GM23338 (cell line): ENCODE measurements at regions not wholly inside any gene's neighbourhood (a gene's known extent, or its start where the extent isn't known, plus 50 kb on each side); places are given as distances from the start of the nearest gene placed in this dataset.
"Not testable (repeated sequence)": the region's sequence is repeated elsewhere in the genome, so short reads cannot be mapped to it uniquely, and the experiment has no call there.

ENCODE experiments used
- CREB1 ChIP-seq: fragments of 250-450 bp; sonication (Bioruptor Pico); IDR thresholded peaks from 2 replicates; pipeline ENCODE4 v1.5.0; 2020; ENCODE audit warnings: low read depth, mild to moderate bottlenecking, moderate library complexity
- EZH2 ChIP-seq: fragments of 200-600 bp; sonication (generic); IDR thresholded peaks from one replicate; pipeline ENCODE4 v1.8.0; 2017; ENCODE audit warnings: antibody characterized with exemption, mild to moderate bottlenecking, low read depth; ENCODE audit not compliant: unreplicated experiment
- EZH2phosphoT487 ChIP-seq: fragments of 200-600 bp; sonication (generic); IDR thresholded peaks from one replicate; pipeline ENCODE4 v1.8.1; 2018; ENCODE audit warnings: antibody characterized with exemption; ENCODE audit not compliant: unreplicated experiment
- JUNB ChIP-seq: IDR thresholded peaks from one replicate; pipeline ENCODE4 v1.6.1; 2016; ENCODE audit warnings: antibody characterized with exemption; ENCODE audit not compliant: unreplicated experiment
- NANOG ChIP-seq: IDR thresholded peaks from 2 replicates; pipeline ENCODE4 v1.6.1; 2016; ENCODE audit warnings: antibody characterized with exemption, borderline replicate concordance
- POLR2AphosphoS5 ChIP-seq: IDR thresholded peaks from 2 replicates; pipeline ENCODE4 v1.6.1; 2016; ENCODE audit warnings: antibody characterized with exemption, low read depth
- STAT1 ChIP-seq: IDR thresholded peaks from one replicate; pipeline ENCODE4 v1.6.1; 2016; ENCODE audit warnings: antibody characterized with exemption; ENCODE audit not compliant: unreplicated experiment
- ZNF331 ChIP-seq: fragments of 250-450 bp; sonication (Bioruptor Pico); IDR thresholded peaks from 2 replicates; pipeline ENCODE4 v1.5.0; 2020; ENCODE audit warnings: low read depth, mild to moderate bottlenecking, moderate library complexity
- TF ChIP-seq, protein P1 (sequence below), 2 experiments: fragments of 200-600 bp in 1 of 2; sonication (generic) in 1 of 2; conservative IDR thresholded peaks; 2 replicates each; pipeline versions ENCODE4 v1.5.1 to v1.6.1; 2016 to 2017; ENCODE audit warnings: antibody characterized with exemption in 2 of 2, low read depth in 2 of 2, mild to moderate bottlenecking in 2 of 2, moderate library complexity in 1 of 2
- TF ChIP-seq, protein P2 (sequence below): fragments of 250-450 bp; sonication (Bioruptor Pico); IDR thresholded peaks from 2 replicates; pipeline ENCODE4 v1.5.0; 2020; ENCODE audit warnings: mild to moderate bottlenecking, moderate library complexity
- TF ChIP-seq, protein P3 (sequence below): IDR thresholded peaks from 2 replicates; pipeline ENCODE4 v1.6.1; 2016; ENCODE audit warnings: antibody characterized with exemption
- TF ChIP-seq, protein P4 (sequence below): IDR thresholded peaks from one replicate; pipeline ENCODE4 v1.6.1; 2018; ENCODE audit warnings: antibody characterized with exemption; ENCODE audit not compliant: unreplicated experiment

DNA sequence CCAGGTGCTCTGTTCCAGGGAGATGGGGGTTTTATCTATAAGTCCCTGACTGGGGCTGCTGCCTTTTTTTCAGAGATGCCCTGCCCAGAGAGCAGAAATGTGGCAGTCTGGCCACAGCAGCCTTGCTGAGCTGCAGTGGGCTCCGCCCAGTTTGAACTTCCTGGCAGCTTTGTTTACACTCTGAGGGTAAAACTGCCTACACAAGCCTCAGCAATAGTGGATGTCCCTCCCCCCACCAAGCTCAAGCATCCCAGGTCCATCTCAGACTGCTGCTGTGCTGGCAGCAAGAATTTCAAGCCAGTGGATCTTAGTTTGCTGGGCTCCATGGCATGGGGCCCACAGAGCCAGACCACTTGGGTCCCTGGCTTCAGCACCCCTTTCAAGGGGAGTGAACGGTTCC lies 84.8 kb upstream of the UNC13C start:
- TF ChIP-seq NANOG; EZH2; EZH2phosphoT487; POLR2AphosphoS5; ZNF331 (CRISPR knock-in tag); JUNB; CREB1 (CRISPR knock-in tag); STAT1: not testable (repeated sequence)
- TF ChIP-seq, protein P1, sequence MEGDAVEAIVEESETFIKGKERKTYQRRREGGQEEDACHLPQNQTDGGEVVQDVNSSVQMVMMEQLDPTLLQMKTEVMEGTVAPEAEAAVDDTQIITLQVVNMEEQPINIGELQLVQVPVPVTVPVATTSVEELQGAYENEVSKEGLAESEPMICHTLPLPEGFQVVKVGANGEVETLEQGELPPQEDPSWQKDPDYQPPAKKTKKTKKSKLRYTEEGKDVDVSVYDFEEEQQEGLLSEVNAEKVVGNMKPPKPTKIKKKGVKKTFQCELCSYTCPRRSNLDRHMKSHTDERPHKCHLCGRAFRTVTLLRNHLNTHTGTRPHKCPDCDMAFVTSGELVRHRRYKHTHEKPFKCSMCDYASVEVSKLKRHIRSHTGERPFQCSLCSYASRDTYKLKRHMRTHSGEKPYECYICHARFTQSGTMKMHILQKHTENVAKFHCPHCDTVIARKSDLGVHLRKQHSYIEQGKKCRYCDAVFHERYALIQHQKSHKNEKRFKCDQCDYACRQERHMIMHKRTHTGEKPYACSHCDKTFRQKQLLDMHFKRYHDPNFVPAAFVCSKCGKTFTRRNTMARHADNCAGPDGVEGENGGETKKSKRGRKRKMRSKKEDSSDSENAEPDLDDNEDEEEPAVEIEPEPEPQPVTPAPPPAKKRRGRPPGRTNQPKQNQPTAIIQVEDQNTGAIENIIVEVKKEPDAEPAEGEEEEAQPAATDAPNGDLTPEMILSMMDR (conservative IDR thresholded peaks at IDR 0.05; ENCODE audit: low read depth in 2 of 2) = not testable (repeated sequence)
- TF ChIP-seq, protein P2, sequence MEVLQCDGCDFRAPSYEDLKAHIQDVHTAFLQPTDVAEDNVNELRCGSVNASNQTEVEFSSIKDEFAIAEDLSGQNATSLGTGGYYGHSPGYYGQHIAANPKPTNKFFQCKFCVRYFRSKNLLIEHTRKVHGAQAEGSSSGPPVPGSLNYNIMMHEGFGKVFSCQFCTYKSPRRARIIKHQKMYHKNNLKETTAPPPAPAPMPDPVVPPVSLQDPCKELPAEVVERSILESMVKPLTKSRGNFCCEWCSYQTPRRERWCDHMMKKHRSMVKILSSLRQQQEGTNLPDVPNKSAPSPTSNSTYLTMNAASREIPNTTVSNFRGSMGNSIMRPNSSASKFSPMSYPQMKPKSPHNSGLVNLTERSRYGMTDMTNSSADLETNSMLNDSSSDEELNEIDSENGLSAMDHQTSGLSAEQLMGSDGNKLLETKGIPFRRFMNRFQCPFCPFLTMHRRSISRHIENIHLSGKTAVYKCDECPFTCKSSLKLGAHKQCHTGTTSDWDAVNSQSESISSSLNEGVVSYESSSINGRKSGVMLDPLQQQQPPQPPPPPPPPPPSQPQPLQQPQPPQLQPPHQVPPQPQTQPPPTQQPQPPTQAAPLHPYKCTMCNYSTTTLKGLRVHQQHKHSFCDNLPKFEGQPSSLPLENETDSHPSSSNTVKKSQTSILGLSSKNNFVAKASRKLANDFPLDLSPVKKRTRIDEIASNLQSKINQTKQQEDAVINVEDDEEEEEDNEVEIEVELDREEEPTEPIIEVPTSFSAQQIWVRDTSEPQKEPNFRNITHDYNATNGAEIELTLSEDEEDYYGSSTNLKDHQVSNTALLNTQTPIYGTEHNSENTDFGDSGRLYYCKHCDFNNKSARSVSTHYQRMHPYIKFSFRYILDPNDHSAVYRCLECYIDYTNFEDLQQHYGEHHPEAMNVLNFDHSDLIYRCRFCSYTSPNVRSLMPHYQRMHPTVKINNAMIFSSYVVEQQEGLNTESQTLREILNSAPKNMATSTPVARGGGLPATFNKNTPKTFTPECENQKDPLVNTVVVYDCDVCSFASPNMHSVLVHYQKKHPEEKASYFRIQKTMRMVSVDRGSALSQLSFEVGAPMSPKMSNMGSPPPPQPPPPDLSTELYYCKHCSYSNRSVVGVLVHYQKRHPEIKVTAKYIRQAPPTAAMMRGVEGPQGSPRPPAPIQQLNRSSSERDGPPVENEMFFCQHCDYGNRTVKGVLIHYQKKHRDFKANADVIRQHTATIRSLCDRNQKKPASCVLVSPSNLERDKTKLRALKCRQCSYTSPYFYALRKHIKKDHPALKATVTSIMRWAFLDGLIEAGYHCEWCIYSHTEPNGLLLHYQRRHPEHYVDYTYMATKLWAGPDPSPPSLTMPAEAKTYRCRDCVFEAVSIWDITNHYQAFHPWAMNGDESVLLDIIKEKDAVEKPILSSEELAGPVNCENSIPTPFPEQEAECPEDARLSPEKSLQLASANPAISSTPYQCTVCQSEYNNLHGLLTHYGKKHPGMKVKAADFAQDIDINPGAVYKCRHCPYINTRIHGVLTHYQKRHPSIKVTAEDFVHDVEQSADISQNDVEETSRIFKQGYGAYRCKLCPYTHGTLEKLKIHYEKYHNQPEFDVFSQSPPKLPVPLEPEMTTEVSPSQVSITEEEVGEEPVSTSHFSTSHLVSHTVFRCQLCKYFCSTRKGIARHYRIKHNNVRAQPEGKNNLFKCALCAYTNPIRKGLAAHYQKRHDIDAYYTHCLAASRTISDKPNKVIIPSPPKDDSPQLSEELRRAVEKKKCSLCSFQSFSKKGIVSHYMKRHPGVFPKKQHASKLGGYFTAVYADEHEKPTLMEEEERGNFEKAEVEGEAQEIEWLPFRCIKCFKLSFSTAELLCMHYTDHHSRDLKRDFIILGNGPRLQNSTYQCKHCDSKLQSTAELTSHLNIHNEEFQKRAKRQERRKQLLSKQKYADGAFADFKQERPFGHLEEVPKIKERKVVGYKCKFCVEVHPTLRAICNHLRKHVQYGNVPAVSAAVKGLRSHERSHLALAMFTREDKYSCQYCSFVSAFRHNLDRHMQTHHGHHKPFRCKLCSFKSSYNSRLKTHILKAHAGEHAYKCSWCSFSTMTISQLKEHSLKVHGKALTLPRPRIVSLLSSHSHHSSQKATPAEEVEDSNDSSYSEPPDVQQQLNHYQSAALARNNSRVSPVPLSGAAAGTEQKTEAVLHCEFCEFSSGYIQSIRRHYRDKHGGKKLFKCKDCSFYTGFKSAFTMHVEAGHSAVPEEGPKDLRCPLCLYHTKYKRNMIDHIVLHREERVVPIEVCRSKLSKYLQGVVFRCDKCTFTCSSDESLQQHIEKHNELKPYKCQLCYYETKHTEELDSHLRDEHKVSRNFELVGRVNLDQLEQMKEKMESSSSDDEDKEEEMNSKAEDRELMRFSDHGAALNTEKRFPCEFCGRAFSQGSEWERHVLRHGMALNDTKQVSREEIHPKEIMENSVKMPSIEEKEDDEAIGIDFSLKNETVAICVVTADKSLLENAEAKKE (CRISPR knock-in tag) = not testable (repeated sequence)
- TF ChIP-seq, protein P3, sequence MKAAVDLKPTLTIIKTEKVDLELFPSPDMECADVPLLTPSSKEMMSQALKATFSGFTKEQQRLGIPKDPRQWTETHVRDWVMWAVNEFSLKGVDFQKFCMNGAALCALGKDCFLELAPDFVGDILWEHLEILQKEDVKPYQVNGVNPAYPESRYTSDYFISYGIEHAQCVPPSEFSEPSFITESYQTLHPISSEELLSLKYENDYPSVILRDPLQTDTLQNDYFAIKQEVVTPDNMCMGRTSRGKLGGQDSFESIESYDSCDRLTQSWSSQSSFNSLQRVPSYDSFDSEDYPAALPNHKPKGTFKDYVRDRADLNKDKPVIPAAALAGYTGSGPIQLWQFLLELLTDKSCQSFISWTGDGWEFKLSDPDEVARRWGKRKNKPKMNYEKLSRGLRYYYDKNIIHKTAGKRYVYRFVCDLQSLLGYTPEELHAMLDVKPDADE = not testable (repeated sequence)
- TF ChIP-seq, protein P4, sequence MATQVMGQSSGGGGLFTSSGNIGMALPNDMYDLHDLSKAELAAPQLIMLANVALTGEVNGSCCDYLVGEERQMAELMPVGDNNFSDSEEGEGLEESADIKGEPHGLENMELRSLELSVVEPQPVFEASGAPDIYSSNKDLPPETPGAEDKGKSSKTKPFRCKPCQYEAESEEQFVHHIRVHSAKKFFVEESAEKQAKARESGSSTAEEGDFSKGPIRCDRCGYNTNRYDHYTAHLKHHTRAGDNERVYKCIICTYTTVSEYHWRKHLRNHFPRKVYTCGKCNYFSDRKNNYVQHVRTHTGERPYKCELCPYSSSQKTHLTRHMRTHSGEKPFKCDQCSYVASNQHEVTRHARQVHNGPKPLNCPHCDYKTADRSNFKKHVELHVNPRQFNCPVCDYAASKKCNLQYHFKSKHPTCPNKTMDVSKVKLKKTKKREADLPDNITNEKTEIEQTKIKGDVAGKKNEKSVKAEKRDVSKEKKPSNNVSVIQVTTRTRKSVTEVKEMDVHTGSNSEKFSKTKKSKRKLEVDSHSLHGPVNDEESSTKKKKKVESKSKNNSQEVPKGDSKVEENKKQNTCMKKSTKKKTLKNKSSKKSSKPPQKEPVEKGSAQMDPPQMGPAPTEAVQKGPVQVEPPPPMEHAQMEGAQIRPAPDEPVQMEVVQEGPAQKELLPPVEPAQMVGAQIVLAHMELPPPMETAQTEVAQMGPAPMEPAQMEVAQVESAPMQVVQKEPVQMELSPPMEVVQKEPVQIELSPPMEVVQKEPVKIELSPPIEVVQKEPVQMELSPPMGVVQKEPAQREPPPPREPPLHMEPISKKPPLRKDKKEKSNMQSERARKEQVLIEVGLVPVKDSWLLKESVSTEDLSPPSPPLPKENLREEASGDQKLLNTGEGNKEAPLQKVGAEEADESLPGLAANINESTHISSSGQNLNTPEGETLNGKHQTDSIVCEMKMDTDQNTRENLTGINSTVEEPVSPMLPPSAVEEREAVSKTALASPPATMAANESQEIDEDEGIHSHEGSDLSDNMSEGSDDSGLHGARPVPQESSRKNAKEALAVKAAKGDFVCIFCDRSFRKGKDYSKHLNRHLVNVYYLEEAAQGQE = not testable (repeated sequence)
